Gastrocnemius medialis (tissue), 4 donors: ENCODE measurements at regions not wholly inside any gene's neighbourhood (a gene's known extent, or its start where the extent isn't known, plus 50 kb on each side); places are given as distances from the start of the nearest gene placed in this dataset.

ENCODE experiments used
- ATAC-seq, 2 donors: fragments of 150-250 bp; one replicate each; pipeline ENCODE4 v1.9.1; 2016
- DNase-seq, 2 donors: peaks; one replicate each; pipeline ENCODE4 v3.0.0-alpha.2; 2019
- H3K27ac ChIP-seq, 4 donors: fragments of 200-600 bp; sonication (generic); 1 replicate in 1 of 4; 2 replicates in 3 of 4; pipeline ENCODE4 v1.5.1; 2016 to 2018; ENCODE audit warnings: mild to moderate bottlenecking in 2 of 4, moderate library complexity in 1 of 4
- H3K27me3 ChIP-seq, 3 donors: fragments of 200-600 bp; sonication (generic) in 2 of 3; 1 replicate in 1 of 3; 2 replicates in 2 of 3; pipeline versions ENCODE4 v1.5.1 to v1.6.0; 2016 to 2019; ENCODE audit warnings: mild to moderate bottlenecking in 1 of 3, moderate library complexity in 1 of 3
- H3K36me3 ChIP-seq, 2 donors: fragments of 200-600 bp; sonication (generic) in 1 of 2; one replicate each; pipeline ENCODE4 v1.5.1; 2017 to 2018
- H3K4me1 ChIP-seq, 2 donors: fragments of 200-600 bp; sonication (generic) in 1 of 2; one replicate each; pipeline ENCODE4 v1.5.1; 2016 to 2017; ENCODE audit warnings: mild to moderate bottlenecking in 2 of 2
- H3K4me3 ChIP-seq, 4 donors: fragments of 200-600 bp; sonication (generic) in 3 of 4; 1 replicate in 1 of 4; 2 replicates in 3 of 4; pipeline ENCODE4 v1.5.1; 2016 to 2019; ENCODE audit warnings: mild to moderate bottlenecking in 2 of 4
- H3K9me3 ChIP-seq, 3 donors: fragments of 200-600 bp; sonication (generic) in 2 of 3; 1 replicate in 1 of 3; 2 replicates in 2 of 3; pipeline ENCODE4 v1.5.1; 2016 to 2019
- POLR2A ChIP-seq, 2 donors: fragments of 450-650 bp; IDR thresholded peaks; one replicate each; pipeline ENCODE4 v1.6.1; 2017; ENCODE audit warnings: antibody characterized with exemption in 2 of 2, mild to moderate bottlenecking in 2 of 2, moderate library complexity in 2 of 2
- in situ Hi-C, 4 donors: fragments of 200-750 bp; cut with MboI; loops; one replicate each; pipeline versions ENCODE4 v1.15.0 to v1.8.0; 2017; ENCODE audit warnings: low sequenced_read_pairs in 4 of 4
- intact Hi-C: fragments of 100-400 bp; cut with DNase I; formaldehyde crosslinking; loops from one replicate; pipeline ENCODE4 v1.15.1; 2023; ENCODE audit warnings: low total_unique reads
- TF ChIP-seq, protein P1 (sequence below), 5 experiments: fragments of 450-650 bp in 3 of 5; fragments of 200-600 bp in 2 of 5; sonication (generic) in 2 of 5; IDR thresholded peaks in 4 of 5; conservative IDR thresholded peaks in 1 of 5; 1 replicate in 4 of 5; 2 replicates in 1 of 5; pipeline ENCODE4 v1.5.1; 2016 to 2019; ENCODE audit warnings: antibody characterized with exemption in 5 of 5, mild to moderate bottlenecking in 3 of 5, moderate library complexity in 3 of 5

DNA sequence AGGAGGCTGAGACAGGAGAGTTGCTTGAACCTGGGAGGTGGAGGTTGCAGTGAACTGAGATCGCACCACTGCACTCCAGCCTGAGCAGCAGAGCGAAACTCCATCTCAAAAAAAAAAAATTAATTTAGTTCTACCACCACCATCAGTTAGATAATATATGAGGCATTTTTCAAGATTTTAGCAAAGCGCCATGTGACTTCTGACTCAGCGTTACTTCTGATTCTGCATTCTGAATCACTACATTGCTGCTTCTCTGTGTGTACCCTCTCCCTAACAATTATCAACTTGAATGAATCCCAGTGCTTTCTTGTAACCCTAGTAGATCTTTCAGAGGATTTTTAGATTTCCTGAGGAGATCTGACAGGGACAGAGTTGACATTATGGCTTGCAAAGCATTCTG is 176.8 kb upstream of the SORCS1 start:
- DNase-seq = no peak
- in situ Hi-C loops (no loop called here), intact Hi-C loops (no loop called here)
- TF ChIP-seq POLR2A (IDR thresholded peaks at IDR 0.05) = no peak
- TF ChIP-seq, protein P1, sequence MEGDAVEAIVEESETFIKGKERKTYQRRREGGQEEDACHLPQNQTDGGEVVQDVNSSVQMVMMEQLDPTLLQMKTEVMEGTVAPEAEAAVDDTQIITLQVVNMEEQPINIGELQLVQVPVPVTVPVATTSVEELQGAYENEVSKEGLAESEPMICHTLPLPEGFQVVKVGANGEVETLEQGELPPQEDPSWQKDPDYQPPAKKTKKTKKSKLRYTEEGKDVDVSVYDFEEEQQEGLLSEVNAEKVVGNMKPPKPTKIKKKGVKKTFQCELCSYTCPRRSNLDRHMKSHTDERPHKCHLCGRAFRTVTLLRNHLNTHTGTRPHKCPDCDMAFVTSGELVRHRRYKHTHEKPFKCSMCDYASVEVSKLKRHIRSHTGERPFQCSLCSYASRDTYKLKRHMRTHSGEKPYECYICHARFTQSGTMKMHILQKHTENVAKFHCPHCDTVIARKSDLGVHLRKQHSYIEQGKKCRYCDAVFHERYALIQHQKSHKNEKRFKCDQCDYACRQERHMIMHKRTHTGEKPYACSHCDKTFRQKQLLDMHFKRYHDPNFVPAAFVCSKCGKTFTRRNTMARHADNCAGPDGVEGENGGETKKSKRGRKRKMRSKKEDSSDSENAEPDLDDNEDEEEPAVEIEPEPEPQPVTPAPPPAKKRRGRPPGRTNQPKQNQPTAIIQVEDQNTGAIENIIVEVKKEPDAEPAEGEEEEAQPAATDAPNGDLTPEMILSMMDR (IDR thresholded peaks at IDR 0.05 in 4 of 5, conservative IDR thresholded peaks at IDR 0.05 in 1 of 5) = no peak
- Histone ChIP-seq H3K36me3 (no peaks in the 10 kb centered on the region), H3K27ac (no peak overlapping the region), H3K4me1 (no peaks in the 10 kb centered on the region), H3K27me3 (no peaks in the 10 kb centered on the region), H3K4me3 (no peak overlapping the region), H3K9me3 (no peaks in the 10 kb centered on the region)
- ATAC-seq = no peak

DNA sequence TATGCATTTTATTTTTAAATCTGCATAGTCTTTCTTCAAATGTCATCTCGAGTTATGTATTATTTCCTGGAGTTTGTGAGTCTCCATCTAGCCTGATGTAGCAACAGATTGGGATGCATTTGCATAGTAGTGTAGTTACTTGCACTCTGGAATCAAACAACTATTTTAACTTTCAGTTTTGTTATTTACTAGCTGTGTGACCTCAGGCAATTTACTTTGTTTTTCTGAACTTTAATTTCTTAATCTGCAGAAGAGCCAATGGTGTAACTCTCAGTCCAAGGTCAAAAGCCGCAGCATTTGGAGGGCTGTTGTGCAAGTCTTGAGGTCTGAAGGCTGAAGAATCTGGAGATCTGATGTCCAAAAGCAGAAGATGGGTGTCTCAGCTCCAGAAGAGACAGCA is 175.8 kb upstream of the SORCS1 start:
- DNase-seq (no peak), ATAC-seq (no peak)
- Histone ChIP-seq H3K27ac (no peak overlapping the region), H3K4me1 (no peaks in the 10 kb centered on the region), H3K4me3 (no peak overlapping the region), H3K36me3 (no peaks in the 10 kb centered on the region), H3K9me3 (no peaks in the 10 kb centered on the region), H3K27me3 (no peaks in the 10 kb centered on the region)
- intact Hi-C loops = no loop called here
- in situ Hi-C loops = no loop called here
- TF ChIP-seq POLR2A (IDR thresholded peaks at IDR 0.05) = no peak
- TF ChIP-seq, protein P1 (IDR thresholded peaks at IDR 0.05 in 4 of 5, conservative IDR thresholded peaks at IDR 0.05 in 1 of 5) = no peak

DNA sequence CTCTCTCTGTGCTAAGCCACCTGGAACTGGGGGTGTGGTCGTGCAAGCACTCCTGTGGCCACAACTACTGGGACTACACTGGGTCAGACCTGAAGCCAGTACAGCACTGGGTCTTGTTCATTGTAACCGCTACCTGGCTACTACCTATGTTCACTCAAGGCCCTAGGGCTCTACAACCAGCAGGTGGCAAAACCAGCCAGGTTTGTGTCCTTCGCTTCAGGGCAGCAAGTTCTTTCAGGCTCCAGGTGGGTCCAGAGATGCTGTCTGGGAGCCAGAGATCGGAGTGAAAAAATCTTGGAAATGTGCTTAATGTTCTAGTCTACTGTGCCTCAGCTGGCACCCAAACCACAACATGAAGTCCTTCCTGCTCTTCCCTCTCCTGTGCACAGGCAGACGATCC is 171.6 kb upstream of the SORCS1 start:
- intact Hi-C loops = no loop called here
- Histone ChIP-seq H3K4me1 (no peaks in the 10 kb centered on the region), H3K36me3 (no peaks in the 10 kb centered on the region), H3K27me3 (no peaks in the 10 kb centered on the region), H3K27ac (no peak overlapping the region), H3K4me3 (no peak overlapping the region), H3K9me3 (no peaks in the 10 kb centered on the region)
- DNase-seq = no peak
- no peak for TF ChIP-seq POLR2A (IDR thresholded peaks at IDR 0.05)
- TF ChIP-seq, protein P1 (IDR thresholded peaks at IDR 0.05 in 4 of 5, conservative IDR thresholded peaks at IDR 0.05 in 1 of 5) = no peak
- no peak for ATAC-seq
- in situ Hi-C loops = no loop called here

DNA sequence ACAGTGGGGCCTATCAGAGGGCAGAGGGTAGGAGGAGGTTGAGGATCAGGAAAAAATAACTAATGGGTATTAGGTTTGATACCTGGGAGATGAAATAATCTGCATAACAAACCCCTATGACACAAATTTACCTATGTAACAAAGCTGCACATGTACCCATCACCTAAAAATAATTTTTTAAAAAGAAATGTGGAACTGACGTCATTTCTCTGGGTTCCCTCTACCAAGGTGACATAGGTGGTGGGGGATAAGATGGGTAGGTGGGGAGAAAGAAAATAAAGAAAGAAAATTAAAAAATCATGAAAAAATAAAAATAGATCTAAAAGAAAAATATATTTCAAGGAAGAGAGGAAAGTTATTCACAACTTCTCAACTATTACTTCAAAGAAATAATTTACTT is 153.1 kb upstream of the SORCS1 start:
- ATAC-seq = no peak

DNA sequence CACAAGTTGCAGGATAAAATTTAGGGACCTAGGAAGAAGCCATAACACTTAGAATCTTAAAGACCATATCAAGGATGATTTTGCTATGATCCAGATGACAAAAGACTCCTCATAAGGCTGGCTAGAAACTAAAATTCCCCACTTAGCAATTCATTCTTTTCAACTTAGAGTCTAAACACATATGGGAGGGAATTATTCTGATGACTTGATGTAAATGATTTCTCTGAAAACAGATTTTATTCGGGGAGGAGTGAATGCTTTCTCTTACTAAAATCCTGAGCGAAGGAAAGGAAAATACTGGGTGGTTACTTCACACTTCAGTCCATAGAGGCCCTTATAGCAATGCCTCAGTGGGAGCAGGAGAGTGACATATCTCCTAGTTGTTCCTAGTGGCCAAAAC is 138.7 kb upstream of the SORCS1 start:
- no peak for DNase-seq
- no peak overlapping the region for H3K4me3 ChIP-seq
- H3K27me3 ChIP-seq = no peaks in the 10 kb centered on the region
- H3K27ac ChIP-seq = no peak overlapping the region
- H3K36me3 ChIP-seq = no peaks in the 10 kb centered on the region
- intact Hi-C loops (no loop called here), in situ Hi-C loops (no loop called here)
- no peak for ATAC-seq
- no peak for TF ChIP-seq POLR2A (IDR thresholded peaks at IDR 0.05)
- TF ChIP-seq, protein P1 (IDR thresholded peaks at IDR 0.05 in 4 of 5, conservative IDR thresholded peaks at IDR 0.05 in 1 of 5) = no peak
- H3K4me1 ChIP-seq = no peaks in the 10 kb centered on the region
- H3K9me3 ChIP-seq = no peaks in the 10 kb centered on the region

More for the DNA sequence above, 153.1 kb upstream of the SORCS1 start:
- Histone ChIP-seq H3K36me3 (no peaks in the 10 kb centered on the region), H3K4me3 (no peak overlapping the region), H3K4me1 (no peaks in the 10 kb centered on the region), H3K9me3 (no peaks in the 10 kb centered on the region), H3K27me3 (no peaks in the 10 kb centered on the region), H3K27ac (no peak overlapping the region)
- intact Hi-C loops = no loop called here
- no peak for DNase-seq
- in situ Hi-C loops = no loop called here
- TF ChIP-seq, protein P1 (IDR thresholded peaks at IDR 0.05 in 4 of 5, conservative IDR thresholded peaks at IDR 0.05 in 1 of 5) = no peak
- no peak for TF ChIP-seq POLR2A (IDR thresholded peaks at IDR 0.05)
